ENCODE measurements at regions not wholly inside any gene's neighbourhood (a gene's known extent, or its start where the extent isn't known, plus 50 kb on each side); places are given as distances from the start of the nearest gene placed in this dataset.

- Mint-ChIP-seq H3K27me3 (ENCODE audit: low read depth) (peaks cover 28% of the 10 kb centered on the region), H3K4me1 (ENCODE audit: low read depth) (peaks cover 43% of the 10 kb centered on the region), H3K9me3 (no peaks in the 10 kb centered on the region), H3K36me3 (ENCODE audit: insufficient read depth) (no peaks in the 10 kb centered on the region), H3K4me3 (no peak overlapping the region)
- ATAC-seq: peak; percentile 83 to 85
- peak; percentile 60 for DNase-seq
These were observed 276.6 kb downstream of the UACA start for GRCh38 chr15:70486451-70487386.

GRCh38 chr15:70486012-70486411, 277.3 kb downstream of the UACA start:
- Mint-ChIP-seq H3K4me1 (ENCODE audit: low read depth) (peaks cover 36% of the 10 kb centered on the region), H3K27me3 (ENCODE audit: low read depth) (peaks cover 28% of the 10 kb centered on the region), H3K4me3 (no peak overlapping the region), H3K9me3 (no peaks in the 10 kb centered on the region), H3K36me3 (ENCODE audit: insufficient read depth) (no peaks in the 10 kb centered on the region)
- DNase-seq (no peak), ATAC-seq (no peak)

- H3K36me3 Mint-ChIP-seq (ENCODE audit: insufficient read depth): no peaks in the 10 kb centered on the region
These were observed 278.4 kb downstream of the UACA start for GRCh38 chr15:70484993-70485392.

GRCh38 chr15:70483513-70483912, 279.8 kb downstream of the UACA start:
- peaks cover 43% of the 10 kb centered on the region for H3K4me1 Mint-ChIP-seq (ENCODE audit: low read depth)
- DNase-seq (no peak), ATAC-seq (no peak)
- H3K9me3 Mint-ChIP-seq: no peaks in the 10 kb centered on the region
- H3K36me3 Mint-ChIP-seq (ENCODE audit: insufficient read depth): no peaks in the 10 kb centered on the region
- peaks cover 29% of the 10 kb centered on the region for H3K27me3 Mint-ChIP-seq (ENCODE audit: low read depth)
- no peak overlapping the region for H3K4me3 Mint-ChIP-seq

More at GRCh38 chr15:70484993-70485392, 278.4 kb downstream of the UACA start:
- ATAC-seq: no peak
- peaks cover 28% of the 10 kb centered on the region for H3K27me3 Mint-ChIP-seq (ENCODE audit: low read depth)
- no peak for DNase-seq
- H3K9me3 Mint-ChIP-seq: no peaks in the 10 kb centered on the region
- peaks cover 35% of the 10 kb centered on the region for H3K4me1 Mint-ChIP-seq (ENCODE audit: low read depth)
- no peak overlapping the region for H3K4me3 Mint-ChIP-seq

GRCh38 chr15:70480196-70480856, 283.0 kb downstream of the UACA start:
- Mint-ChIP-seq H3K27me3 (ENCODE audit: low read depth) (peaks cover 38% of the 10 kb centered on the region), H3K36me3 (ENCODE audit: insufficient read depth) (no peaks in the 10 kb centered on the region), H3K4me3 (peak overlapping the region; percentile 44), H3K4me1 (ENCODE audit: low read depth) (peaks cover 35% of the 10 kb centered on the region), H3K9me3 (no peaks in the 10 kb centered on the region)
- ATAC-seq (peak; percentile 91 to 92), DNase-seq (peak; percentile 45)

- Mint-ChIP-seq H3K36me3 (ENCODE audit: insufficient read depth) (no peaks in the 10 kb centered on the region), H3K27me3 (ENCODE audit: low read depth) (peaks cover 38% of the 10 kb centered on the region), H3K9me3 (no peaks in the 10 kb centered on the region), H3K4me1 (ENCODE audit: low read depth) (peaks cover 41% of the 10 kb centered on the region), H3K4me3 (peak overlapping the region; percentile 44)
- DNase-seq: no peak
- peak in 1 of 2 donors; percentile 2 for ATAC-seq
These were observed 283.6 kb downstream of the UACA start for GRCh38 chr15:70479785-70480184.

- ATAC-seq (no peak), DNase-seq (no peak)
- Mint-ChIP-seq H3K36me3 (ENCODE audit: insufficient read depth) (no peaks in the 10 kb centered on the region), H3K27me3 (ENCODE audit: low read depth) (peaks cover 36% of the 10 kb centered on the region), H3K4me1 (ENCODE audit: low read depth) (peaks cover 45% of the 10 kb centered on the region), H3K9me3 (no peaks in the 10 kb centered on the region), H3K4me3 (no peak overlapping the region)
These were observed 284.3 kb downstream of the UACA start for GRCh38 chr15:70479056-70479455.

GRCh38 chr15:70478251-70478990, 284.9 kb downstream of the UACA start:
- Mint-ChIP-seq H3K4me1 (ENCODE audit: low read depth) (peaks cover 45% of the 10 kb centered on the region), H3K27me3 (ENCODE audit: low read depth) (peaks cover 31% of the 10 kb centered on the region), H3K4me3 (no peak overlapping the region), H3K36me3 (ENCODE audit: insufficient read depth) (no peaks in the 10 kb centered on the region), H3K9me3 (no peaks in the 10 kb centered on the region)
- DNase-seq: no peak
- peak; percentile 4 to 6 for ATAC-seq

- Mint-ChIP-seq H3K4me1 (ENCODE audit: low read depth) (peaks cover 45% of the 10 kb centered on the region), H3K9me3 (no peaks in the 10 kb centered on the region), H3K4me3 (no peak overlapping the region), H3K36me3 (ENCODE audit: insufficient read depth) (no peaks in the 10 kb centered on the region), H3K27me3 (ENCODE audit: low read depth) (peaks cover 32% of the 10 kb centered on the region)
- ATAC-seq (no peak), DNase-seq (no peak)
These were observed 285.6 kb downstream of the UACA start for GRCh38 chr15:70477750-70478250.

GRCh38 chr15:70476441-70476840, 286.9 kb downstream of the UACA start:
- DNase-seq: no peak
- Mint-ChIP-seq H3K36me3 (ENCODE audit: insufficient read depth) (no peaks in the 10 kb centered on the region), H3K9me3 (no peaks in the 10 kb centered on the region), H3K4me3 (no peak overlapping the region), H3K27me3 (ENCODE audit: low read depth) (peaks cover 24% of the 10 kb centered on the region), H3K4me1 (ENCODE audit: low read depth) (peaks cover 45% of the 10 kb centered on the region)
- ATAC-seq: no peak

- DNase-seq (no peak), ATAC-seq (no peak)
- Mint-ChIP-seq H3K9me3 (no peaks in the 10 kb centered on the region), H3K27me3 (ENCODE audit: low read depth) (peaks cover 24% of the 10 kb centered on the region), H3K36me3 (ENCODE audit: insufficient read depth) (no peaks in the 10 kb centered on the region), H3K4me3 (no peak overlapping the region), H3K4me1 (ENCODE audit: low read depth) (peaks cover 45% of the 10 kb centered on the region)
These were observed 287.4 kb downstream of the UACA start for GRCh38 chr15:70475921-70476320.

GRCh38 chr15:70475407-70475781, 288.0 kb downstream of the UACA start:
- Mint-ChIP-seq H3K27me3 (ENCODE audit: low read depth) (peaks cover 24% of the 10 kb centered on the region), H3K4me1 (ENCODE audit: low read depth) (peaks cover 42% of the 10 kb centered on the region), H3K36me3 (ENCODE audit: insufficient read depth) (no peaks in the 10 kb centered on the region), H3K9me3 (no peaks in the 10 kb centered on the region), H3K4me3 (peak overlapping the region; percentile 64)
- DNase-seq (no peak), ATAC-seq (no peak)

- DNase-seq (peak; percentile 30), ATAC-seq (peak; percentile 53 to 62)
- no peaks in the 10 kb centered on the region for H3K9me3 Mint-ChIP-seq
- H3K36me3 Mint-ChIP-seq (ENCODE audit: insufficient read depth): no peaks in the 10 kb centered on the region
- peaks cover 35% of the 10 kb centered on the region for H3K4me1 Mint-ChIP-seq (ENCODE audit: low read depth)
- H3K4me3 Mint-ChIP-seq: peak overlapping the region; percentile 64
- peaks cover 24% of the 10 kb centered on the region for H3K27me3 Mint-ChIP-seq (ENCODE audit: low read depth)
These were observed 288.6 kb downstream of the UACA start for GRCh38 chr15:70474471-70475406.

Data from activated T-cell treated with anti-CD3 and anti-CD28 coated beads, Interleukin-2, amount 50 U/mL, for 4 hours (primary cell).